ENCODE measurements at regions not wholly inside any gene's neighbourhood (a gene's known extent, or its start where the extent isn't known, plus 50 kb on each side); places are given as distances from the start of the nearest gene placed in this dataset.

DNA sequence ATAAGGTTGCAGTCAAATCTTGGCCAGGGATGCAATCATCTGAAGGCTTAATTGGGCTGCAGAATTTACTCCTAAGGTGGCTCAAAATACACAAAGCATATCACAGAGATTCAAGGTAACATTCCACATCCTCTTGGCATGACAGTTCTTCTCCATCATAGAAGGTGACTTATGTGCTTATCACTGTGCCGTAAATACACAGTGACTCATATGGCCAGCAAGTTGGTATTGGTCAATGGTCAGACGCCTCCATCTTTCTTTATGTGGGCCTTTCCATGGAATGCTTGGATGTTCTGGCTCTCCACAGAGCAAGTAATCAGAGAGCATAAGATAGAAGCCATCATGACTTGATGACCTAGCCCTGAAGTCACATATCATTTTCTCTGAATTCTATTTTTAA lies 168.8 kb upstream of the ST8SIA2 start:
- Histone ChIP-seq H3K36me3 (no peaks in the 10 kb centered on the region), H3K4me3 (ENCODE audit: low read depth in 1 of 2, low read length in 1 of 2) (no peak overlapping the region)
- TF ChIP-seq CTCF (IDR thresholded peaks at IDR 0.05) = no peak

DNA sequence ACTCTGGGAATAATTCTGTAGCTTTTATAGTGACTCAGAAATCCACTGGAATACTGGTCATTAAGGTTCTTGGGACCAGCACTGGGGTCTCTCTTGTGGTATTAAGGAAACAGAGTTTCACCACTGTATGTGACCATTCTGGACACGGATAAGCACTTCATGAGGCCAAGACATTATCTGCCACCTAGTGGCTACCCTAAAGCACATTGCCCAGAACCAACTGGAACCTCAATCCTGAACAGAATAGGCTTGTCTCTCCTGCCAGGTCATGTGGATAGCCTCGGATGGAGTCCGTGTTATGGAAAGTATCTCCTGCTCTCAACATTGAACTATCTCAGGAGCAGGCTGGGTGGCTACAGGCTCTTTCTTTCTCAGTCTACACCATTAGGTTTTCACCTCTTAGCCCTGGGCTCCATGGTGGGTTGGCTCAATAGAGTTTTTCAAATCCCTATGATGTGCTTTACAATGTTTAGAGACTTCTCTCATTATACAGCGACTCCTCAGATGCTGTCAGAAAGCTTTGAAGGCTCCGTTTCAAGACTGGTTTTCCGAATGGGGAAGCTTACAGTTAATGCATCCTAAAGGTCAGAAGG lies 167.6 kb upstream of the ST8SIA2 start:
- no peak for TF ChIP-seq CTCF (IDR thresholded peaks at IDR 0.05)
- H3K27ac ChIP-seq = no peak overlapping the region
- H3K9me3 ChIP-seq = no peaks in the 10 kb centered on the region
- H3K36me3 ChIP-seq = no peaks in the 10 kb centered on the region
- no peaks in the 10 kb centered on the region for H3K4me1 ChIP-seq (ENCODE audit: control insufficient read depth in 1 of 2, insufficient read depth in 1 of 2, low read depth in 1 of 2, low read length in 1 of 2)
- no peak overlapping the region for H3K4me3 ChIP-seq (ENCODE audit: low read depth in 1 of 2, low read length in 1 of 2)
- no peaks in the 10 kb centered on the region for H3K27me3 ChIP-seq

More for the DNA sequence above, 168.8 kb upstream of the ST8SIA2 start:
- no peaks in the 10 kb centered on the region for H3K9me3 ChIP-seq
- H3K27me3 ChIP-seq = no peaks in the 10 kb centered on the region
- H3K27ac ChIP-seq = no peak overlapping the region
- no peaks in the 10 kb centered on the region for H3K4me1 ChIP-seq (ENCODE audit: control insufficient read depth in 1 of 2, insufficient read depth in 1 of 2, low read depth in 1 of 2, low read length in 1 of 2)

GRCh38 chr15:92228830-92229229 lies 164.9 kb upstream of the ST8SIA2 start:
- Histone ChIP-seq H3K9me3 (no peaks in the 10 kb centered on the region), H3K4me1 (ENCODE audit: control insufficient read depth in 1 of 2, insufficient read depth in 1 of 2, low read depth in 1 of 2, low read length in 1 of 2) (no peaks in the 10 kb centered on the region), H3K4me3 (ENCODE audit: low read depth in 1 of 2, low read length in 1 of 2) (no peak overlapping the region), H3K36me3 (no peaks in the 10 kb centered on the region), H3K27me3 (no peaks in the 10 kb centered on the region), H3K27ac (no peak overlapping the region)
- TF ChIP-seq CTCF (IDR thresholded peaks at IDR 0.05) = no peak

DNA sequence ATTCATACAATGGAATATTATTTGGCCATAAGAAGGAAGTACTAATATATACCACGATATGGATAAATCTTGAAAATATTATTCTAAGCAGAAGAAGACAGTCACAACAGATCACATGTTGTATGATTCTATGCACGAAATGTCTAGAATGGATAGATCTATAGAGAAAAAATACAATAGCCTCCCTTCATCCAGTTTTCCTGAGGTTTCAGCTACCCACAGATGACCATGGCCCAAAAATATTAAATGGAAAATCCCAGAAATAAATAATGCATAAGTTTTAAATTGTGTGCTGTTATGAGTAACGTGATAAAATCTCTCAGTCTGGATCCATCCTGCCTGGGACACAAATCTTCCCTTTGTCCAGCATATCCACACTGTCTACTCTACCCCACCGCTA lies 162.2 kb upstream of the ST8SIA2 start:
- no peaks in the 10 kb centered on the region for H3K36me3 ChIP-seq
- no peak for TF ChIP-seq CTCF (IDR thresholded peaks at IDR 0.05)

GRCh38 chr15:92232317-92232716 lies 161.4 kb upstream of the ST8SIA2 start:
- Histone ChIP-seq H3K27me3 (no peaks in the 10 kb centered on the region), H3K36me3 (no peaks in the 10 kb centered on the region), H3K9me3 (no peaks in the 10 kb centered on the region), H3K4me1 (ENCODE audit: control insufficient read depth in 1 of 2, insufficient read depth in 1 of 2, low read depth in 1 of 2, low read length in 1 of 2) (no peaks in the 10 kb centered on the region), H3K4me3 (ENCODE audit: low read depth in 1 of 2, low read length in 1 of 2) (no peak overlapping the region), H3K27ac (no peak overlapping the region)
- no peak for TF ChIP-seq CTCF (IDR thresholded peaks at IDR 0.05)

More for the DNA sequence above, 162.2 kb upstream of the ST8SIA2 start:
- H3K9me3 ChIP-seq = no peaks in the 10 kb centered on the region
- no peaks in the 10 kb centered on the region for H3K27me3 ChIP-seq
- no peaks in the 10 kb centered on the region for H3K4me1 ChIP-seq (ENCODE audit: control insufficient read depth in 1 of 2, insufficient read depth in 1 of 2, low read depth in 1 of 2, low read length in 1 of 2)
- H3K27ac ChIP-seq = no peak overlapping the region
- no peak overlapping the region for H3K4me3 ChIP-seq (ENCODE audit: low read depth in 1 of 2, low read length in 1 of 2)

DNA sequence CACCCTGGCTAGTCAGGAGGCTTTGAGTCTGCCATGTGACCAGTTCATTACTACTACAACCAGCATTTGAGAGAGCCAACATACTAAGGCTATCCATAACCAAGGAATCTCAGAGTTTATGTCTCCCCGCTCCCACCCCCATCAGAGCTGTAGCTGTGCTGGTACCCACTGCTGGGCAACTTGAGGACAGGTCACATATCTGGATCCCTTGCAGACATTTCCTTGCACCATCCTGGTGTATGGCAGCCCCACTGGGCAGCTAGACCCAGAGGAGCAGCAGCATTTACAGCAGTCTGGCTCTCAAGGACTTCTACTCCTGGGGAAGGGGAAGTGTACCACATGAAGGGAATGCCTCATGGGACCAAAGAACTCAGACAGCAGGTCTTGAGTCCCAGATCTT lies 160.8 kb upstream of the ST8SIA2 start:
- no peak overlapping the region for H3K27ac ChIP-seq
- H3K36me3 ChIP-seq = no peaks in the 10 kb centered on the region
- no peak for TF ChIP-seq CTCF (IDR thresholded peaks at IDR 0.05)
- no peaks in the 10 kb centered on the region for H3K9me3 ChIP-seq
- H3K4me1 ChIP-seq (ENCODE audit: control insufficient read depth in 1 of 2, insufficient read depth in 1 of 2, low read depth in 1 of 2, low read length in 1 of 2) = no peaks in the 10 kb centered on the region
- no peaks in the 10 kb centered on the region for H3K27me3 ChIP-seq
- H3K4me3 ChIP-seq (ENCODE audit: low read depth in 1 of 2, low read length in 1 of 2) = no peak overlapping the region
